C4-2B (cell line): ENCODE measurements at regions not wholly inside any gene's neighbourhood (a gene's known extent, or its start where the extent isn't known, plus 50 kb on each side); places are given as distances from the start of the nearest gene placed in this dataset.

Experiments used
- H3K27ac ChIP-seq: fragments of 450-650 bp; 2 replicates; pipeline ENCODE4 v1.5.1; 2017
- CTCF ChIP-seq: fragments of 450-650 bp; conservative IDR thresholded peaks from 2 replicates; pipeline ENCODE4 v1.5.1; 2017; ENCODE audit warnings: mild to moderate bottlenecking
- ZFX ChIP-seq: fragments of 450-650 bp; IDR thresholded peaks from 2 replicates; pipeline ENCODE4 v1.6.1; 2017

- no peak overlapping the region for H3K27ac ChIP-seq
- TF ChIP-seq CTCF: no peak
- no peak for TF ChIP-seq ZFX
Measured at GRCh38 chr5:123266365-123266764, 156.8 kb downstream of the CEP120 start.

GRCh38 chr5:123265551-123265950, 157.7 kb downstream of the CEP120 start:
- no peak overlapping the region for H3K27ac ChIP-seq
- no peak for TF ChIP-seq ZFX
- no peak for TF ChIP-seq CTCF

GRCh38 chr5:123264394-123264793, 158.8 kb downstream of the CEP120 start:
- no peak for TF ChIP-seq ZFX
- no peak overlapping the region for H3K27ac ChIP-seq

- TF ChIP-seq CTCF (no peak), ZFX (no peak)
- H3K27ac ChIP-seq: no peak overlapping the region
Measured at GRCh38 chr5:123263859-123264258, 159.3 kb downstream of the CEP120 start.

GRCh38 chr5:123262216-123262823, 160.9 kb downstream of the CEP120 start:
- TF ChIP-seq ZFX (no peak), CTCF (no peak)
- H3K27ac ChIP-seq: no peak overlapping the region

GRCh38 chr5:123261752-123262151, 161.5 kb downstream of the CEP120 start:
- TF ChIP-seq CTCF: no peak
- TF ChIP-seq ZFX: no peak
- H3K27ac ChIP-seq: no peak overlapping the region

GRCh38 chr5:123249446-123249845, 160.4 kb downstream of the PRDM6 start:
- TF ChIP-seq CTCF: no peak
- TF ChIP-seq ZFX: no peak
- no peak overlapping the region for H3K27ac ChIP-seq

- TF ChIP-seq ZFX: no peak
- TF ChIP-seq CTCF: no peak
- H3K27ac ChIP-seq: no peak overlapping the region
Measured at GRCh38 chr5:123245689-123246088, 156.6 kb downstream of the PRDM6 start.
